RWPE2 (cell line): ENCODE measurements at regions not wholly inside any gene's neighbourhood (a gene's known extent, or its start where the extent isn't known, plus 50 kb on each side); places are given as distances from the start of the nearest gene placed in this dataset.

ENCODE experiments used
- ATAC-seq: fragments of 200-7000 bp; cut with Tn5 transposase; 3 replicates; pipeline ENCODE4 v1.9.1; 2021; ENCODE audit warnings: low read depth
- DNase-seq: peaks from one replicate; pipeline ENCODE4 v3.0.0-alpha.2; 2020; ENCODE audit warnings: low spot score
- H3K27ac ChIP-seq: fragments of 450-650 bp; 2 replicates; pipeline ENCODE4 v1.5.1; 2017; ENCODE audit warnings: mild to moderate bottlenecking; ENCODE audit not compliant: poor library complexity, severe bottlenecking
- H3K27me3 ChIP-seq: fragments of 250-450 bp; sonication (Bioruptor Pico); 2 replicates; pipeline ENCODE4 v1.5.1; 2021; ENCODE audit warnings: mild to moderate bottlenecking, moderate library complexity; ENCODE audit not compliant: insufficient read depth, poor library complexity, severe bottlenecking
- H3K36me3 ChIP-seq: fragments of 250-450 bp; sonication (Bioruptor Pico); 2 replicates; pipeline ENCODE4 v1.5.1; 2020; ENCODE audit warnings: low read depth, mild to moderate bottlenecking, moderate library complexity
- H3K4me1 ChIP-seq: fragments of 250-450 bp; sonication (Bioruptor Pico); 2 replicates; pipeline ENCODE4 v1.5.1; 2021; ENCODE audit warnings: mild to moderate bottlenecking, moderate library complexity; ENCODE audit not compliant: insufficient read depth, poor library complexity, severe bottlenecking
- H3K4me3 ChIP-seq: fragments of 250-450 bp; sonication (Bioruptor Pico); 2 replicates; pipeline ENCODE4 v1.5.1; 2021; ENCODE audit warnings: mild to moderate bottlenecking, moderate library complexity; ENCODE audit not compliant: severe bottlenecking
- H3K9me3 ChIP-seq: fragments of 250-450 bp; sonication (Bioruptor Pico); 2 replicates; pipeline ENCODE4 v1.5.1; 2021; ENCODE audit warnings: mild to moderate bottlenecking, moderate library complexity; ENCODE audit not compliant: severe bottlenecking
- TF ChIP-seq, protein P1 (sequence below): fragments of 450-650 bp; IDR thresholded peaks from one replicate; pipeline ENCODE4 v1.5.1; 2017; ENCODE audit warnings: mild to moderate bottlenecking, moderate library complexity; ENCODE audit not compliant: poor library complexity, severe bottlenecking

DNA sequence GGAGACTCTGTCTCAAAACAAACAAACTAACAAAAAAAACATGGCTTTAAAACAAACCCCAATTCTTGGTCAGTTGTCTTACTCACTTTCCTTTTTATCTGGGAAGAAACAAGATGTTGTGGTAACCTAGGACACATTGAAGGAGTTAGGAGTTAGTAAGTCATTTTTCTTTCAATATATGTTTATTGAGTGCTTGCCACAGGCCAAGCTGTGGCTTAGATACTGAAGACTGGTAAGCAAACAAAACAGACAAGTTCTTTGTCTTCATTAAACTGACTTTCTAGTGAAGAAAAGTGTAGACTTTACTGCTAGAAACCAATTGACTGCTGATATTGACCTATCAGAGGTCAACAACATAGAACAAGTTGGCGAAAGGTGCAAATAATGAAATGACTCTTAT is 1228.3 kb upstream of the FAM98A start:
- H3K27ac ChIP-seq, result no peak overlapping the region
- no peaks in the 10 kb centered on the region for H3K27me3 ChIP-seq
- DNase-seq, result no peak
- no peaks in the 10 kb centered on the region for H3K4me1 ChIP-seq
- H3K36me3 ChIP-seq, result no peaks in the 10 kb centered on the region
- ATAC-seq, result no peak
- TF ChIP-seq, protein P1, sequence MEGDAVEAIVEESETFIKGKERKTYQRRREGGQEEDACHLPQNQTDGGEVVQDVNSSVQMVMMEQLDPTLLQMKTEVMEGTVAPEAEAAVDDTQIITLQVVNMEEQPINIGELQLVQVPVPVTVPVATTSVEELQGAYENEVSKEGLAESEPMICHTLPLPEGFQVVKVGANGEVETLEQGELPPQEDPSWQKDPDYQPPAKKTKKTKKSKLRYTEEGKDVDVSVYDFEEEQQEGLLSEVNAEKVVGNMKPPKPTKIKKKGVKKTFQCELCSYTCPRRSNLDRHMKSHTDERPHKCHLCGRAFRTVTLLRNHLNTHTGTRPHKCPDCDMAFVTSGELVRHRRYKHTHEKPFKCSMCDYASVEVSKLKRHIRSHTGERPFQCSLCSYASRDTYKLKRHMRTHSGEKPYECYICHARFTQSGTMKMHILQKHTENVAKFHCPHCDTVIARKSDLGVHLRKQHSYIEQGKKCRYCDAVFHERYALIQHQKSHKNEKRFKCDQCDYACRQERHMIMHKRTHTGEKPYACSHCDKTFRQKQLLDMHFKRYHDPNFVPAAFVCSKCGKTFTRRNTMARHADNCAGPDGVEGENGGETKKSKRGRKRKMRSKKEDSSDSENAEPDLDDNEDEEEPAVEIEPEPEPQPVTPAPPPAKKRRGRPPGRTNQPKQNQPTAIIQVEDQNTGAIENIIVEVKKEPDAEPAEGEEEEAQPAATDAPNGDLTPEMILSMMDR, result no peak
- H3K4me3 ChIP-seq, result no peak overlapping the region
- H3K9me3 ChIP-seq, result no peaks in the 10 kb centered on the region

DNA sequence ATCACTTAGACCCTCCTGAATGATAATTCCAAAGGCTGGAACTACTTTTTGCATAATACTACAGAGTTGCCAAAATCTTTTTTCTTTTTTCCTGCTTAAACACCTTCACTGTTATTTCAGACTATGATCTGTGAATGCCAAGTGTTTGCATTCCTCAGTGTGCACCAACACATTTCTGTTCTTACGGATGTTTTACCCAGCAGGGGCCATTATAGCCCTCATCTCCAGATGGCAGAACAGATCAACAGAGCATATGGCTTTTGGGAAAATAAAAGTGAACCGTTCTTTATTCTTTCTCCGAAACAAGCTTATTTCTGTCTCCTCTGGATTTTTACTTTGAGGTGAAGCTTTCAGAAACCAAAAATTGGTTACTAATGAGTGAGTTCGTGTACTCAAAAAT is 1226.6 kb upstream of the FAM98A start:
- TF ChIP-seq, protein P1, result no peak

DNA sequence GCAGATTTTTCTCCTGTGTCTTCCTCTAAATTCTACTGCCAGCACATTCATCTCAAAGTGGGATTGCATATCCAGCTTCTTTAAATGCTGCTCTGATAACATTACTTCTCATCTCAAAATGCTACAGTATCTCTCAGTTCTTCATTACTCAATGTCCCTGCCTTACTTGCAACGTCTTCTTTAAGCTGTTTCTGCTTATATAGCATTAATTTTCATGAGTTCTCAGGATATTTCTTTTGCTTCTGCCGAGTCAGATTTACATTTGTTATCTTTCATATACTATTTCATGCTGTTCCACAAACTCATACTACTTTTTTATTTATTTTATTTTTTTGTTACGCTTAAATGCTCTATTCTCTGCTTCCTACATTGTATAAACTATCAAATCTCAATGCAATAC is 1223.5 kb upstream of the FAM98A start:
- Histone ChIP-seq H3K27ac (no peak overlapping the region), H3K36me3 (no peaks in the 10 kb centered on the region), H3K4me1 (no peaks in the 10 kb centered on the region), H3K4me3 (no peak overlapping the region), H3K9me3 (no peaks in the 10 kb centered on the region), H3K27me3 (no peaks in the 10 kb centered on the region)
- DNase-seq (no peak), ATAC-seq (no peak)
- TF ChIP-seq, protein P1, result no peak

More for the DNA sequence above, 1226.6 kb upstream of the FAM98A start:
- H3K4me1 ChIP-seq, result no peaks in the 10 kb centered on the region
- DNase-seq (no peak), ATAC-seq (no peak)
- H3K27ac ChIP-seq, result no peak overlapping the region
- H3K27me3 ChIP-seq, result no peaks in the 10 kb centered on the region
- no peak overlapping the region for H3K4me3 ChIP-seq
- H3K9me3 ChIP-seq, result no peaks in the 10 kb centered on the region
- no peaks in the 10 kb centered on the region for H3K36me3 ChIP-seq

DNA sequence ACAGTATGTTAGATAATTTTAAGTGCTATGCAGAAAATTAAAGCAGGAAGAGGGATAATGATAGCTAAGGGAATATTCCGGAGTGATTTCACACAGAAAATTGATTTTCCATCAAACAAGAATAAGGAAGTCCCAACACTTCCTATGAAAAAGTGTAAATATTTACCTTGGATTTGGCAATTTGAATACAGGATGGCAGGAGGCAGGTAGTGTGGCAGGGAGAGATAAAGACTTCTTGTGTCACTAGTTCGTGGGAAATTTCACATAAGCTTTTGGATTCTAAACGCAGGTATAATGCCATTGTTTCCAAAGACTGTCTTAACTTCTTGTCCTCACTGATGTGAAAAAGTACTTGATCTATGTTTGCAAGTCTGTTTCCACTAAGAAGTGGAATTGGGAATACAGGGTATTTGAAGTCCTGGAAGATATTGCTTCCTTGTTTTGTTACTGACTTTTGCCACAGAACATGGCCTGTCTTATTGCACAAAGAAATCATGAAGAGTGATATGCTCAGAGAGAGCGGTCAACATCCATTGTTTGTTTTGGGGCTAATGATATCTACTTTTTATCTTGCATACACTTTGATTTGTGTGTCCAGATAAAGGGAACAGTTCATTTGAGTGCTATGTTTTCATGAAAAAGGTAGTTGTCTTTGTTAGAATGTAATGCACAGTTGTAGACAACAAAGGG is 1216.1 kb upstream of the FAM98A start:
- no peaks in the 10 kb centered on the region for H3K4me1 ChIP-seq
- no peak for DNase-seq

DNA sequence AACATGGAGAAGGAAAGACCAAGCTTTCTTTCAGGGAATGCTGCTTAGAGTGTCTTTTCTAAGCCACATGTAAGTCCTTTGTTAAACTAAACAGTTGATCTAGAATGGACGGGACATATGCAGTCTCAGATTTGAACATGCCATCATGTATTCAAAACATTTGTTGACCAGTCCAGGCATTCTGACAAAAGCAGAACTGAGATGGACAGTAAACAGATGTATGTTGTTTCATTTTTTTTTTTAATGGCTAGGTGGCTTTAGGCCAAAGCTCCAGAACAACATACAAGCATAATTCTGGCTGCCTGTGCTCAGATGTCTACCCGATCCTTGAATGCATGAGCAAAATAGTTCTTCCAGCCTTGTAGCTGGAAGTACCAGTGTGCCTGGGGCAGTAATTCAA is 1211.4 kb upstream of the FAM98A start:
- no peak for ATAC-seq
- TF ChIP-seq, protein P1, result no peak

More for the DNA sequence above, 1216.1 kb upstream of the FAM98A start:
- no peaks in the 10 kb centered on the region for H3K9me3 ChIP-seq
- TF ChIP-seq, protein P1, result no peak
- no peak overlapping the region for H3K27ac ChIP-seq
- no peaks in the 10 kb centered on the region for H3K27me3 ChIP-seq
- no peak overlapping the region for H3K4me3 ChIP-seq
- no peaks in the 10 kb centered on the region for H3K36me3 ChIP-seq
- no peak for ATAC-seq

More for the DNA sequence above, 1211.4 kb upstream of the FAM98A start:
- no peak overlapping the region for H3K27ac ChIP-seq
- H3K9me3 ChIP-seq, result no peaks in the 10 kb centered on the region
- no peak for DNase-seq
- H3K4me1 ChIP-seq, result no peaks in the 10 kb centered on the region
- no peaks in the 10 kb centered on the region for H3K36me3 ChIP-seq
- no peaks in the 10 kb centered on the region for H3K27me3 ChIP-seq
- no peak overlapping the region for H3K4me3 ChIP-seq
